A549 (cell line): ENCODE measurements at regions not wholly inside any gene's neighbourhood (a gene's known extent, or its start where the extent isn't known, plus 50 kb on each side); places are given as distances from the start of the nearest gene placed in this dataset.

ENCODE experiments used
- ATAC-seq, 2 experiments: fragments of 200-7000 bp in 1 of 2; fragments of >200 bp in 1 of 2; cut with Nextera tagmentation in 1 of 2; cut with Tn5 transposase in 1 of 2; 3 replicates each; pipeline versions ENCODE4 v1.8.0 to v1.9.1; 2018 to 2020; ENCODE audit warnings: mild to moderate bottlenecking in 1 of 2, moderate library complexity in 1 of 2
- CTCF ChIA-PET: fragments of 300-600 bp; sonication (Branson Sonifier 250); formaldehyde crosslinking; extraction: SDS; loops from one replicate; lab custom pipeline; 2021; ENCODE audit warnings: antibody characterized with exemption, inconsistent platforms; lab: Yijun Ruan, JAX
- POLR2A ChIA-PET: fragments of 350-600 bp; formaldehyde crosslinking; extraction: SDS; loops from one replicate; lab custom pipeline; 2021; ENCODE audit warnings: antibody characterized with exemption, inconsistent platforms; lab: Yijun Ruan, JAX
- DNase-seq, 2 experiments: peaks; one replicate each; pipeline versions ENCODE4 v3.0.0 to v3.0.0-alpha.2; 2011 to 2016; ENCODE audit warnings: low read depth in 1 of 2, low spot score in 1 of 2
- FAIRE-seq: peaks from 2 replicates; lab custom pipeline; 2011; peaks lifted over from hg19 to GRCh38; lab: Jason Lieb, UNC
- H3K27ac ChIP-seq, 2 experiments: fragments of >200 bp; sonication (Bioruptor Twin); formaldehyde crosslinking; 3 replicates each; pipeline ENCODE4 v1.5.1; 2016 to 2017
- H3K4me1 ChIP-seq: fragments of >200 bp; sonication (Bioruptor Twin); formaldehyde crosslinking; 3 replicates; pipeline ENCODE4 v1.6.1; 2016
- H3K4me2 ChIP-seq: fragments of >200 bp; sonication (Bioruptor Twin); formaldehyde crosslinking; 3 replicates; pipeline ENCODE4 v1.6.1; 2016
- H3K4me3 ChIP-seq: fragments of >200 bp; sonication (Bioruptor Twin); formaldehyde crosslinking; 3 replicates; pipeline ENCODE4 v1.5.1; 2016
- H3K9me3 ChIP-seq: fragments of >200 bp; sonication (Bioruptor Twin); formaldehyde crosslinking; 3 replicates; pipeline ENCODE4 v1.6.1; 2016
- ATOH8 ChIP-seq: fragments of 250-450 bp; sonication (Bioruptor Pico); IDR thresholded peaks from 2 replicates; pipeline ENCODE4 v1.5.0; 2020; ENCODE audit warnings: low read depth, mild to moderate bottlenecking, moderate library complexity
- BCL3 ChIP-seq: fragments of >200 bp; sonication (Bioruptor Twin); formaldehyde crosslinking; IDR thresholded peaks from 3 replicates; pipeline ENCODE4 v1.6.1; 2016
- BHLHE40 ChIP-seq: IDR thresholded peaks from 2 replicates; pipeline ENCODE4 v1.6.1; 2012; ENCODE audit warnings: low read depth, low read length, inconsistent platforms
- CBX8 ChIP-seq: fragments of 200-600 bp; sonication (generic); IDR thresholded peaks from 2 replicates; pipeline ENCODE4 v1.6.1; 2016
- CEBPB ChIP-seq, 2 experiments: fragments of >200 bp in 1 of 2; sonication (Bioruptor Twin) in 1 of 2; formaldehyde crosslinking in 1 of 2; IDR thresholded peaks; 2 replicates each; pipeline ENCODE4 v1.6.1; 2012 to 2016
- CHD2 ChIP-seq: fragments of 150-350 bp; IDR thresholded peaks from 2 replicates; pipeline ENCODE4 v1.6.1; 2014; ENCODE audit warnings: low read length; ENCODE audit not compliant: partially characterized antibody
- E2F6 ChIP-seq: IDR thresholded peaks from 2 replicates; pipeline ENCODE4 v1.6.1; 2012; ENCODE audit warnings: low read depth, borderline replicate concordance
- ESRRA ChIP-seq: fragments of 150-350 bp; IDR thresholded peaks from 2 replicates; pipeline ENCODE4 v1.6.1; 2014; ENCODE audit warnings: mild to moderate bottlenecking, low read length, borderline replicate concordance
- FOSB ChIP-seq: fragments of 250-450 bp; sonication (Bioruptor Pico); IDR thresholded peaks from 2 replicates; pipeline ENCODE4 v1.5.0; 2020; ENCODE audit warnings: mild to moderate bottlenecking, moderate library complexity
- HES2 ChIP-seq: fragments of >200 bp; sonication (Bioruptor Twin); formaldehyde crosslinking; IDR thresholded peaks from 2 replicates; pipeline ENCODE4 v1.6.1; 2016
- HEYL ChIP-seq: fragments of 250-450 bp; sonication (Bioruptor Pico); IDR thresholded peaks from 2 replicates; pipeline ENCODE4 v1.8.0; 2021; ENCODE audit warnings: mild to moderate bottlenecking, moderate library complexity
- HOXA7 ChIP-seq: fragments of 250-450 bp; sonication (Bioruptor Pico); IDR thresholded peaks from 2 replicates; pipeline ENCODE4 v1.5.0; 2020; ENCODE audit warnings: mild to moderate bottlenecking, moderate library complexity
- HOXB13 ChIP-seq: fragments of 250-450 bp; sonication (Bioruptor Pico); IDR thresholded peaks from 2 replicates; pipeline ENCODE4 v1.5.0; 2020; ENCODE audit warnings: low read depth, mild to moderate bottlenecking, moderate library complexity
- JUN ChIP-seq, 2 experiments: fragments of >200 bp; sonication (Bioruptor Twin); formaldehyde crosslinking; IDR thresholded peaks; 2 replicates in 1 of 2; 3 replicates in 1 of 2; pipeline ENCODE4 v1.6.1; 2016 to 2017
- MAFK ChIP-seq: fragments of 450-650 bp; IDR thresholded peaks from 2 replicates; pipeline ENCODE4 v1.6.1; 2014; ENCODE audit not compliant: partially characterized antibody
- NFE2L2 ChIP-seq: fragments of 150-350 bp; conservative IDR thresholded peaks from 2 replicates; pipeline ENCODE4 v1.6.1; 2014; ENCODE audit warnings: low read length
- NR3C1 ChIP-seq: fragments of >200 bp; sonication (Bioruptor Twin); formaldehyde crosslinking; IDR thresholded peaks from 3 replicates; pipeline ENCODE4 v1.6.1; 2017
- POLR2A ChIP-seq: IDR thresholded peaks from 2 replicates; pipeline ENCODE4 v1.6.1; 2012; ENCODE audit warnings: mild to moderate bottlenecking, low read length
- POLR2AphosphoS2 ChIP-seq: conservative IDR thresholded peaks from 2 replicates; pipeline ENCODE4 v1.6.1; 2012; ENCODE audit warnings: low read length, improper control_type of control experiment, inconsistent platforms
- RAD21 ChIP-seq, 2 experiments: fragments of >200 bp in 1 of 2; sonication (Bioruptor Twin) in 1 of 2; formaldehyde crosslinking in 1 of 2; IDR thresholded peaks in 1 of 2; conservative IDR thresholded peaks in 1 of 2; 2 replicates in 1 of 2; 3 replicates in 1 of 2; pipeline ENCODE4 v1.6.1; 2012 to 2018; ENCODE audit warnings: inconsistent platforms in 1 of 2
- RCOR1 ChIP-seq: fragments of 150-350 bp; IDR thresholded peaks from 2 replicates; pipeline ENCODE4 v1.6.1; 2014; ENCODE audit warnings: antibody characterized with exemption, low read length, low read depth
- RNF2 ChIP-seq: fragments of 200-600 bp; sonication (generic); IDR thresholded peaks from 2 replicates; pipeline ENCODE4 v1.6.1; 2016; ENCODE audit warnings: low read depth, mild to moderate bottlenecking, antibody characterized with exemption, moderate library complexity, borderline replicate concordance
- SREBF2 ChIP-seq: fragments of 450-650 bp; IDR thresholded peaks from 2 replicates; pipeline ENCODE4 v1.6.1; 2014; ENCODE audit warnings: mild to moderate bottlenecking, moderate library complexity
- USF2 ChIP-seq: fragments of 450-650 bp; IDR thresholded peaks from 2 replicates; pipeline ENCODE4 v1.6.1; 2014; ENCODE audit warnings: antibody characterized with exemption
- ZC3H11A ChIP-seq: fragments of 450-650 bp; IDR thresholded peaks from 2 replicates; pipeline ENCODE4 v1.6.1; 2014; ENCODE audit warnings: antibody characterized with exemption, mild to moderate bottlenecking
- ZNF302 ChIP-seq: fragments of 250-450 bp; sonication (Bioruptor Pico); IDR thresholded peaks from 2 replicates; pipeline ENCODE4 v1.9.0; 2021; ENCODE audit warnings: inconsistent platforms, mild to moderate bottlenecking, moderate library complexity
- ZSCAN20 ChIP-seq: fragments of 250-450 bp; sonication (Bioruptor Pico); IDR thresholded peaks from 2 replicates; pipeline ENCODE4 v1.8.0; 2022; ENCODE audit warnings: mild to moderate bottlenecking, moderate library complexity
- WGBS: methylation state at CpG from one replicate; pipeline ENCODE4 v1.1.6; 2017; ENCODE audit errors: missing lambda C conversion rate; 5-methylcytosine and 5-hydroxymethylcytosine counted together

- H3K4me1 ChIP-seq, result no peaks in the 10 kb centered on the region
- ChIA-PET POLR2A (no interaction called here), CTCF (no interaction called here)
- no peak for ATAC-seq
- H3K27ac ChIP-seq, result no peak overlapping the region
- TF ChIP-seq BHLHE40 (no peak), CEBPB (IDR thresholded peaks at IDR 0.05) (no peak), RNF2 (no peak), E2F6 (no peak), ATOH8 (CRISPR knock-in tag) (no peak), POLR2AphosphoS2 (no peak), MAFK (no peak), ZSCAN20 (no peak), BCL3 (no peak), RCOR1 (no peak), NFE2L2 (no peak), HOXA7 (CRISPR knock-in tag) (no peak), HOXB13 (no peak), SREBF2 (no peak), HES2 (no peak)
- TF ChIP-seq, all 56 proteins: peak for 0
- Histone ChIP-seq H3K4me3 (no peak overlapping the region), H3K4me2 (no peak overlapping the region), H3K9me3 (no peaks in the 10 kb centered on the region)
- FAIRE-seq (no peak), DNase-seq (no peak)
- WGBS, result 3% methylated on average over 1 of the region's 1 CpG
Observed at GRCh38 chr16:5938607-5939006, 841.0 kb upstream of the EEF2KMT start.

GRCh38 chr16:5932906-5933305 is 835.3 kb upstream of the EEF2KMT start:
- H3K27ac ChIP-seq, result no peak overlapping the region
- no peak for DNase-seq
- H3K4me1 ChIP-seq, result no peaks in the 10 kb centered on the region
- H3K9me3 ChIP-seq, result no peaks in the 10 kb centered on the region
- no peak overlapping the region for H3K4me3 ChIP-seq
- TF ChIP-seq NR3C1 (no peak), CHD2 (no peak), ESRRA (no peak), FOSB (CRISPR knock-in tag) (no peak), JUN (IDR thresholded peaks at IDR 0.05) (no peak), USF2 (no peak), POLR2A (no peak), ZC3H11A (no peak), HOXB13 (no peak), HES2 (no peak), SREBF2 (no peak), ZNF302 (CRISPR knock-in tag) (no peak), HEYL (CRISPR knock-in tag) (no peak), CBX8 (no peak), RNF2 (no peak), RAD21 (conservative IDR thresholded peaks at IDR 0.05 in 1 of 2, IDR thresholded peaks at IDR 0.05 in 1 of 2) (no peak), E2F6 (no peak), RCOR1 (no peak)
- ChIA-PET POLR2A (no interaction called here), CTCF (no interaction called here)
- no peak for FAIRE-seq
- ATAC-seq, result no peak
- H3K4me2 ChIP-seq, result no peak overlapping the region
- WGBS, result 35% methylated on average over 9 of the region's 9 CpGs
